Testis (tissue), 2 donors: ENCODE measurements at regions not wholly inside any gene's neighbourhood (a gene's known extent, or its start where the extent isn't known, plus 50 kb on each side); places are given as distances from the start of the nearest gene placed in this dataset.

Experiments
- CTCF ChIP-seq, 3 experiments: fragments of 450-650 bp in 2 of 3; fragments of 200-600 bp in 1 of 3; sonication (generic) in 1 of 3; IDR thresholded peaks; one replicate each; pipeline ENCODE4 v1.5.1; 2016 to 2019; ENCODE audit warnings: antibody characterized with exemption in 3 of 3, mild to moderate bottlenecking in 2 of 3, moderate library complexity in 1 of 3
- POLR2A ChIP-seq: fragments of 450-650 bp; IDR thresholded peaks from one replicate; pipeline ENCODE4 v1.6.1; 2017; ENCODE audit warnings: antibody characterized with exemption, mild to moderate bottlenecking, moderate library complexity

DNA sequence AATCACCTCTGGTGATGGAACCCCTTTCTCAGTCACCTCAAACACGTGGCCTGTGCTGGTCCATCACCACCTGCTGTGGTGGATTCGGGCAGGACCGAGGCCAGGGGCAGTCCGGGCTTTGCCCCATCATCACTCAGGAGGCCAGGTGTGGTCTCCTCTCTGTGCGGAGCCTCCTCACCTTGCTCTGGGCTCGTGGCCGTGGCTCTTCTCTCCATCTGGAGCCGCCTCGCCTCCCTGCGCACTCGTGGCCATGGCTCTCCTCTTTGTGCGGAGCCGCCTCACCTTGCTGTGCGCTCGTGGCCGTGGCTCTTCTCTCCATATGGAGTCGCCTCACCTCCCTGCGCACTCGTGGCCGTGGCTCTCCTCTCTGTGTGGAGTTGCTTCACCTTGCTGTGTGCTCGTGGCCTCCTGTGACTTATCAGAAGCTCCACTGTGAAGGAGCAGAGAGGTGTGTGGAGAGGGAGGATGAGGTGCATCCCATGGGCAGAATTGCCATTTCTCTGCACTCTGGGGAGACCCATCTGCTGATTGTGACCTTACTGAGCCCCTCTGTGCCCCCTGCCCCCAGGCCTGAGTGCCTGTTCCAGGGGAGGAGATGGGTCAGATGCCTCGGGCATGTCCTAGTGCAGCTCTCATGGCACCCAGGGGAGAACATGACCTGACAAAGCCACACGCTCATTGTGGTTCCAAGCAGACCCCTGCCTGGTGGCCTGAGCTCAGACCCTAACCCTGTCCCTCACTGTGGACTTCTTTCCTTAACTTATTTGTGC is 276.6 kb upstream of the IRX2 start:
- TF ChIP-seq CTCF (IDR thresholded peaks at IDR 0.05) (no peak), POLR2A (no peak)
